Stimulated activated CD4-positive, alpha-beta T cell treated with anti-CD3 and anti-CD28 coated beads, Interleukin-1b, Interleukin-23, amount 100 ng/mL, for 48 hours (primary cell): ENCODE measurements at regions not wholly inside any gene's neighbourhood (a gene's known extent, or its start where the extent isn't known, plus 50 kb on each side); places are given as distances from the start of the nearest gene placed in this dataset.

Experiments used
- DNase-seq: peaks from one replicate; pipeline ENCODE4 v3.0.0-alpha.2; 2020

DNA sequence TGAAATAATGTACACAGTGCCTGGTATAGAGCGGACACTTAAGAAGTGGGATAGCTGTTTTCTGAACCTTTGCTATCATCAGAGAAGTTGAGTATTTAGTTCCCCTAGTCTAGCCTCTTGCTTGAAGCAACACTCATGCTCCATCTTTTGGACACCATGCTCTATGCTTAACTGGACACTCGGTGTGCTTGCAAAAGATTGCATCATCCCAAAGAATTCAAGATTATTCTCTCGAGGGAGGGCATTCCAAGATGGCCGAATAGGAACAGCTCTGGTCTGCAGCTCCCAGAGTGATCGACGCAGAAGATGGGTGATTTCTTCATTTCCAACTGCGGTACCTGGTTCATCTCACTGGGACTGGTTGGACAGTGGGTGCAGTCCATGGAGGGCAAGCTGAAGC, 143.9 kb upstream of the FSHR start:
- DNase-seq: no peak

DNA sequence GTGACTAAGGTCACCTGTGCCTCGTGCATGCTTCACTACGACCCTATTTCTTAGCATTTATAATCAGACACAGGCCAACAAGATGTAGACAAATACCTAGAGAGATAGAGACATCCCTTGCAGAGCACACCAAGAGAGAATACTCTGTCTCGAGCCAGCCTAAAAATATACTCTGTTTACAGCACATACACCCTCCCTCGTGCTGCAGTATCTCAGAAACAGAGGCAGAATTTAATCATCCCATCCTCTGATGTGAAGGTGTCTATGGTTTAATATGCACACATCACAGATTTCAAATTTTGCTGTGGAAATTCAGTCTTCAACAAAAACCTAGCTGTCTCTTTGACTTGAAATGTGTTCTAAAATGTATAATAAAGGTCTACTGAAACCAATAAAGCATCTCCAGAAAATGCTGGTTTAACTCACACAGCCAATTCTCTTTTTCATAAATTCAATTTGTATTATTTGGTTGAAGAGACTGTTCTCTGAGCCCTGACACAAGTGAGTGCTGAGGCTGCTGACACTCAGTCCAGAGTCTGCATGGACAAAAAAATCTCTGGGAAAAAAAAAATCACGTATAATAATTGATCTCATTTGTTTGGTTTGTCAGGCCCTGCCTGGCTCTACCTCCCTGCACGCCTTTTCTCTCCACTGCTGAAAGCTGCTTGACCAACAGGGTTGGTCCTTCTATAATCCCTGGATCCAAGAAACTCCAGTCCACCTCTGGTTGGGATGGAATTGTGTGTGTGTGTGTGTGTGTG, 142.0 kb upstream of the FSHR start:
- DNase-seq: no peak

DNA sequence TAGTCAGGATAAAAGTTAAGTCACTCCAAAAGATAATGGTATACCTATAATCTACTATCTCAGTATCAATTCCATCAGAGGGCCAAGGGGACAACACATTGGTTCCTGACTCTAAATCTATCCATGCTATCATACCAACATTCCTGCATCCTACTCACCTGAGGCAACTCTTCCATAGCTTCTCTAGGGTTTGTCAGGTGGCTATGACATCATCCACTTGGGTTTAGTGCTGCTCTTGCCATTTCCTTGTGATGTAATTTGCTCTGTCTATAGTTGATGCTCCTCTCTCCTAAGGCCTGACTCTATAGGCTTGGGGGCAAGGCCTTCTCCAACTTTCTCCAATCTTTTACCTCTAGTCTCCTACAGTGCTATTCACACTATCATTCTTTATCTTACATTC, 139.9 kb upstream of the FSHR start:
- DNase-seq: no peak

DNA sequence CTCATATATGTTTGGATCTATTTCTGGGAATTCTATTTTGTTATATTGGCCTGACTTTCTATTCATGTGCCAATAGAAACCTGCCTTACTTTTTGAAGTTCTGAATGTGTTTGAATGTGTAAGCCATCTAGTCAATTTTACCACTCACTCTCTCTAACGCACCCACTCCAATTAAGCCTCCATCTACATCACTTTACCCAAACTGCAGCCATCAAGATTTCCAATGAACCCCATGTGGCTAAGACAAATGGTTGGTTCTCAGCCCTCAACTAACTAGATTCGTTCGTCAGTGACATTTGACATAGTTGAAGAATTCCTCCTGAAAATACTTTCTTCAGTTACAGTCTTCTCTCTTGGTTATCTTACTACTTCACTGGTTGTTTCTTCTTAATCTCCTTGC, 137.3 kb upstream of the FSHR start:
- no peak for DNase-seq

DNA sequence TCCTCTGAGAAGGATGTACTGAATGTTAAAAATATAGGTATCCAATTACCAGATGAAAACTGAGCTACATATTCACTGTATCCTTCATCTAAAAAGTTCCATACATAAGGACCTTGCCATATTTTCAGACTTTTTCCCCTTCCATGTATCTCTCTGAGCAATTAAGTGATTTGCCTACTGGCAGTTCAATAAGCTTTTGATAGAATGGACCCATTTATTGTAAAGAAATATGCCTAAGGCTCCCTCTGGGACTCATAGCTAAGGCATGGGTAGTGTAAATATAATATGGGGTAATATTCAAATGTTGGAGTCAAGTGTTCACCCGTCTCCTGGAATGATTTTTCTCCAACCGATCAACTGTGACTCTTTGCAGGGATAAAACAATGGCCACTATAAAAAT, 135.4 kb upstream of the FSHR start:
- no peak for DNase-seq

DNA sequence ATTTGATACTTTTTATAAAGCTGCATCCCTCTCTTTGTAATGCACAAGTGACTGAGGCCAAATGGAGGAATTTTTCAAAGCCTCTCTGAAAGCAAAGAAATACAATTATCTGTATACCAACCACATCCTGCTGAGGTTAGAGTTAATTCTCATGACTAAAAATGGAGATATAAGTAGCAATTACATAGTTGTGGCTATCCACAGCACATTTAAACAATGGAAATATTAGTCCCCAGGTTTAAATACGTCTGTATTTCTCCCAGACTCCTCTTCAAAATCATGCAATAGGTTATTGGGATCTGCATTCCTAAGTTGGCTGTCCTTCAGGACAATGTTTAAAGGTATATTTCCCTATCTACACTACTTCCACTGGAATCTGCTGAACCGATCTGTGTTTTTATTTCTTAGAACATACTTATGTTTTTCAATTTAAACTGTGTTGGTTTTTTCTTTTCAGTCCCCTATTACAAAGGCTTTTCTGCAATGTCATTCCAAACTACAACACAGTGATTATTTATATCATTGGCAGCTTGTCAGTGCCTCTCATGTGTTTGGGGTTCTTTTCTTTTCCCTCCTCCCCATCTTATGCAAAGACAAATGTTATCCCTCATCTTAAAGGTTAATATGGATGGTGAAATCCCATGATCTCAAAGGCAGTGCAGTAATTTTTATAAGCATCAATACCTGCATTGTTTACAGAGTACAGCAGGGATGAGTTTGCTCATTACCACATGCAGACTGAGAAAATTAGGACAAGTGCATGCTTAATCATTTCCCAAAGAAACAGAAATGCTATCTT, 134.8 kb upstream of the FSHR start:
- DNase-seq: no peak

DNA sequence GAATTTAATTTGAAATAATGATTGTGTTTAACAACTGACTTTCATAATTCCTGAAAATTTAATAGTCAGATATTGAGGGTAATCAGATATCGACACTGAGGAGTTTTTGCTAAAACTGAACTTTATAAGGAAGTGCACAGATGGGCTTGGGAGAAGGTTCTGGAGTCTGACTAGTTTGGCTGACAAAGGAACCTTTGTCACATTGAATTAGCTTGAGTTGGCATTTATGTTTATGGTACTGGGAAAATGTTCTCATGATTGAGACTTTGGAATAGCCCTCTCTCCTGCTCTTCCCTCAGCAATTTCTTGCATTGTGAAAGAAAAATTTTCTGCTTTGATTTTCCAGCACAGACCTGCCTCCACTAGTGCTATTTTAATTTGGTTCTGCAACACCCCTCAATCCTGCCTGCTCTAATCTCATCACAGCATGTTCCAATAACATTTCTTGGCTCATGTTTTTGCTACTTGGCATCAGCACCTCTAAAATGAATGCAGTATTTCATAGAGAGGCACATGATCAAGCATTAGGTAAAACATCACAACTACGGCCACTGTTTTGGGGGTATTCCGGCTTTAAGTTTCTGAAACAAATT, 133.9 kb upstream of the FSHR start:
- DNase-seq: no peak

DNA sequence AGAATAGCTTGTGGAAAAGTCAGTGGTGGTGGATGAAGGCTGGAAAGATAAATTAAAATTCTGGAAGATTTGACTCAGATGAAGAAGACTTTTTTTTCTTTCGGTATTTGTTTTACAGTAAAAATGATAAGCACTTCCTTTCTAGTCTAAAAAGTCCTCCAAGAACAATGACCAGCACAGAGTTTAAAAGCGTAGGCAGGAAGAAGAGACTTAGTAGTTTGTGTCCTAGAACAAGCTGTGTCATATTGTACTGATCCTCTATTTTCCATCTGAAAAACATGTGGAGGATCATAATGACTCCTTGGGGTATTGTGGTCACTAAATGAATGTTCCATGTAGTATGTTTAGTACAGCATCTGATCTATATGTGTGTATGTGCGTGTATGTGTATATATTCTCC, 132.4 kb upstream of the FSHR start:
- DNase-seq: no peak

DNA sequence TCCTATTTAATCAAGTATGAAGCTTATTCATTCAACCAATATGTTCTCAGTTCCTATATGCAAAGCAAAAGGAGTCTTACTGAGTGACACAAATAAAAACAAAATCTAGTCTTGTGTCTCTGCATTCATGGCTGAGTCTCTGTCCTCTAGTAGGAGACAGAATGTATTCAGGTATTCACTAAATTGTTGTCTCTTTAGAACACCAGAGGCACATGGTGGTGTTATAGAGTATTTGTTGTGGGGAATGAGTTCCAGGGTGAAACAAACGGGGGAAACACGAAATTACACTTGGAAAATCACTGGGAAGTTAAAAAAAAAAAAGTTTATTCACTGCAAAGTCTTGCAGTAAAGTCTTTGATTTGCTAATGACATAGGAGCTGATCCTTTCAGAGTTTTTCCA, 131.7 kb upstream of the FSHR start:
- no peak for DNase-seq

DNA sequence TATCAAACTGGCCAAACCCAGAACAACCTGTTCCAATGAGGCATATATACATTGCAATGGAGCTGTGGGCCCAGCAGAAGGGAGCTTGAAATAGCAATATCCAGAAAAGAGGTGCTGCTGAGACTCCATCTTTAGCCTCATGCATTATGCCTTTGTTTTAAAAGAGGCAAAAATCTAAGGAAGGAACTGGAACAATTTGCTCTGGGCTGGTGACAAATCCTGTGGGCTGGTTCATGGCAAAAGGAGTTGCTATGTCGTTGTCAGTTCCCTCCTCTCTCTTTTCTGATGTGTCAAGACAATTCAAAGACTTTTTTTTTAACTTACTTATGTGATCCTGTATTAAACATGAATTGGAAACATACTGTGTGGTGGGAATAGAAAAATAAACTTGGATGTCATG, 124.2 kb upstream of the FSHR start:
- no peak for DNase-seq

DNA sequence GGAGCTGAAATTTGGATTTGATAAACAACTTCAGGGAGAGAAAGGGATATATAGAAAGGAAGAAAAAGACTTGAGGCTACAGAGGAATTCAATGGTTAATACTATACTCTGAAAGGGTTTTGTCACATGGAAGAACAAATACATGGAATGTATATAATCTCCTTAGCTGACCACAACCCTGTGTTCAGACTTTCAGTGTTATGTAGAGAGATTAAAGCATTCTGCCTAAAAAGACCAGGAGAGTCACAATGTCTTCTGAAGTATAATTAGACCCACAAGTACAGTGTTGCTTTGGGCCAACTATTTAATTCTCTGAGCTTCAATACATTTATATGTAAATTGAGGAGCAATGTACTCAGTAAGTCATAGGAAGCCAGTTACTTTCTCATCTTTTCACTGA, 123.8 kb upstream of the FSHR start:
- DNase-seq: no peak

DNA sequence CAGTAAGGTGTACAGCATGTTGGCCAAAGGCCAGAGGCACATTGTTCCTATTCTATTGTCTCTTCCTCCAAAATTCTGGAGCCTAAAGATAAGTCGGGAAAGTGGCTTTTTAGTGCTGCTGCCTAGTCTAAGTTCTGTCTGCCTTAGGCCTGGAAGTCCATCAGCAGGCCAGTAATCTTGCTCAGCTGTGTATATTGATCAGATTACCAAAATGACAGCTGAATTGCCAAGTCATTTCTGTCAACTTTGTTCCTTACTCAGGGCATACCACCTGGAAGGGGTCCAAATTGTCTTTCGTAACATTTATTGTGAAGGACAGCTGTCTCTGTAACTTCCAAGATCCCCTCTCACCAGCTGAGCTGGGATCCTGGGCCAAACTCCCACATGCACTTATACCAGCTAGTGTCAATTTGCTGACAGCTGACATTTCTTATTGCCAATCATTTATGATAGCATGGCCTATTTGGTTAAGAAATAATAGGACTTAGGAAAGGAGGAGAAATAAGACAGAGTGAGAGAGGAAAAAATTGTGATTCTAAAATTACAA, 116.8 kb upstream of the FSHR start:
- DNase-seq: no peak

DNA sequence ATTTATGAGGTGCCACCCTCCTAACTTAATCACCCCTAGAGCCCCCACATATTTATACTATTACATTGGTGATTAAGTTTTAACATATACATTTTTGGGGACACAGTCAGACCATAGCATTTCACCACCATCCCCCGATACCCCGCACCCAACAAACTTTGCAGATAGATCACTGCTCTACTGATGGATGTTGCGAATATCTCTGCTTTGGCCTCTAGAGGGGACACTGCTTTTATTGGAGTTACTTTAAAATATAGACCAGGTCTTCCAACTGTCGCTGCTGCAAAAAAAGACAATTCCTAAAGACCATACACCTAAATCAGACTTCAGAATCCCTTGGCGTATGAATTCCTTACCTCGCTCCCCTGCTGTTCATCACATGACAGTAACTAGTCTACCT, 115.8 kb upstream of the FSHR start:
- no peak for DNase-seq

DNA sequence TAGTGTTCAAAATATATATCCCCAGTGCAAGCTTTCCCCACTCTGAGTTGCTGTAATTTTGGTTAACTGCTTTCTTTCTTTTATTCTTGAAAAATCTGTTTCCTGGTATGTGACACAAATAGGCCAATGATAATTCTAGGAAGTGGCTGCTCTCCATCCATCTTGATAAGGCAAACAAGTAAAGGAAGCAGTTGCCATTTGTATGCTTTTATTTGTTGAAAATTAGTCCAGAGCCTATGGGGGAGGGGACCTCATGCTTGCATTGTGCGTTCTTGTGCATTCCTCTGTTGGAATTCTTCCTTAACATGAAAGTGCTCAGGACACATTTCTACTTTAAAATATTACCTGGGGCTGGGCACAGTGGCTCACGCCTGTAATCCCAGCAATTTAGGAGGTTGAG, 111.2 kb upstream of the FSHR start:
- DNase-seq: no peak

DNA sequence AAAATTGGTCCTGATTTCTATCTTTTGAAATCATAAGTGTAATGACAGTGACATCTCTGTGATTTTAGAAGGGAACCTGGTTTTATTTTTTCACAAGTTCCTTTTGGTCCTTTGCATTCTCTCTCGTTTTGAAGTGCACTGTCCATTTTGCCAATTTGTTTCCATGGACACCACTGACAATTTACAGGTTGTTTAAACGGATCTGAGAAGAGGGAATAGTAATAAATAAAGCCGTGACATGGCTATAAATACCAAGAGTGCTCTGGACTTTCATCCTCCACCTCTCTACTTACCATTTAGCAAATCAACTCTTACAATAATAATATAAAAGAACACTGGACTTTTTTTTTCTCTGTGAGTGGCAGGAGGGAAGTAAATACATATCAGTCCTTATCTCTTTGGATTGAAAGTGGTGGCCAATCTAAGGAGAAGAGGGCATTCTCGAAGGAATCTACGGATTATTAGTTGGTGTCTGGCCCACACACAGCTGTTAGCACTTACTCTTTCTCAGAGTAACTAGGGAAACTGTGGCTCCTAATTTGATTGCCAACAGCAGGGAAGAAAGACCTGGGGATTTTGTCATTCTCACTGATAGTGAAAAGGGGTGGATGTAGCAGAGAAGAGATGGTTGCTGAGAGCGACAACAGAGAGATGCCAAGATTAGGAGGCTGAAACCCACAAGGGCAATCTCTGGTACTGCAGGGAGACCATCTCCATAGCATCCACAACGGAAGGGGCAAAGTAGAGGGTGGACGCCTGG, 108.7 kb upstream of the FSHR start:
- no peak for DNase-seq

DNA sequence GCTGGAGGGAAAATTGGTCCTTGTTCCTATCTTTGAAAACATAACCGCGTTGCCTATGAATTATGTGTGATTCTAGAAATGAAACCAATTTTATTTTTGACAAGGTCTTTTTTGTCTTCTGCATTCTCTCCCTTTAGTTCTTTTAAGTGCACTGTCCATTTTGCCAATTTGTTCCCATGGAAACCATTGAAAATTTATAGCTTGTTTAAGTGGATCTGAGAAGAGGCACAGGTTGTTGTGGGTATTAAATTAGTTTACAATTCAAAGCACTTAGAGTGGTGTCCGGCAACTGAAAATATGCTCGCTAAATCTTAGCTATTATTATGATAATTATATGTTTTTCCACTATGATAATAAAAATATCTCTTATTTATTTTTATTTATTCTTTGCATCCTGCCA, 107.5 kb upstream of the FSHR start:
- no peak for DNase-seq

DNA sequence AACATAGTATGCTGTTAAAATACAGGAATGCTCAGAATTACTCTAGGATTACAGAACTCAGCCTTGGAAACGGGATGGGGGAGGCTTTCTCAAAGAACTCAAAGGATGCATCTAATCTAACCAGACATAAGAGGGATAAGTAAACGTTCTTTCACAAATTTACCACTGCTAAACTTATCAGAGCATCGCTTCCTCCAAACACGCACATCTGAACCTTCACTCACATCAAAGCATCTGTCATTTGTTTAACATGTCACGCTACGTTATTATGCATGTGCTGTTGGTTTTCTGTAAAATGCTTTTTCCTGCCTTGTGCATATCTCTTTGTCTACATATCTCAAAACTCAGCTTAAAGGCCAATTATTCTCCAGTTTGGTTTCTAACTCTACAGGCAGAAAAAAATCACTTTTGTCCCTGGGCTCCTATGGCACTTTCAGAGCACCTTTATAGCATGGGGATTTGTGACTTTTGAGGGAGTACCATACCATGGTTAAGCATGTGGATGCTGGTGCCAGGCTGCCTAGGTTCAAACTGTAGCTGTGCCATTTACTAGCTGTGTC, 106.7 kb upstream of the FSHR start:
- no peak for DNase-seq

DNA sequence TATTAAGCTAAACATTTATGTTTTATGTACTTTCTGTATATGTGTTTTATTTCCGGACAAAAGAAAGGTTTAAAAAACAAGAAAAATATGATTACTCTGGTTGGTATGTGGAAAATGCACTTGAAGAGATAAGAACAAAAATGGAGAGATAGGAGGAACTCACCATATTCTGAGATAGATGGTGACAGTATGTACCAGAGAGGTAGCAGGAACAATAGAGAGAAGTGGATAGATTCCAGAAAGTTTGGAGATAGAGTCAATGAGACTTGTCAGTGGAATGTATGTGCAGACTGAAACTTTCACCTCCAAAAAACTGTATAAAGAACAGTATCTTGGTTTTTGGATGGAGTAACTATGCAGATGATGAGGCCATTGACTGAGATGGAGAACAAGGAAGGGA, 105.6 kb upstream of the FSHR start:
- DNase-seq: no peak

DNA sequence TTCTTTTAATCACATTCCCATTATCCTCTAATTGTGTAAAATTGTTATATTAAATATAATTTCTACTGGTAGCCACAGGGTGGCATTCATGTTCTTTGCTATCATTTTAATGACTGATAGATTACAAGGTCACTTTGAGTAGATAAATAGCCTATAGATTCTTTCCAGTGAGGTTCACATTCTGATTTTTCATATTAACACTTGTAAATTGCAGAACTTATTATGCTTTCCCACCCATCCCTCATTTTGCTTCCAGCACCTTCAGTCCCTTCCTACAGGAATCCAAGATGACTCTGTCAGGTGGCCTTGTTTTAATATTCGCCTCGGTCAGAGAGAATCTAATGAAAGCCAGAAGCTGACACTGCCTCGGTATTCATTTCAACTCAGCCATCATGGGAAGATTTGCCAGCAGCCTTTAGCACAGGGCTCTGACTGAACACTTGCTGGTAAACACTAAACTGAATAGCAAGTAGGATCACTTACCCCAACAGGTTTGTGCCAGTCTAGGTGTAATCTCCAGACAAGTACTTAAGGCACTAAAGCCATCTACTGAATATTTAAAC, 101.2 kb upstream of the FSHR start:
- DNase-seq: no peak

DNA sequence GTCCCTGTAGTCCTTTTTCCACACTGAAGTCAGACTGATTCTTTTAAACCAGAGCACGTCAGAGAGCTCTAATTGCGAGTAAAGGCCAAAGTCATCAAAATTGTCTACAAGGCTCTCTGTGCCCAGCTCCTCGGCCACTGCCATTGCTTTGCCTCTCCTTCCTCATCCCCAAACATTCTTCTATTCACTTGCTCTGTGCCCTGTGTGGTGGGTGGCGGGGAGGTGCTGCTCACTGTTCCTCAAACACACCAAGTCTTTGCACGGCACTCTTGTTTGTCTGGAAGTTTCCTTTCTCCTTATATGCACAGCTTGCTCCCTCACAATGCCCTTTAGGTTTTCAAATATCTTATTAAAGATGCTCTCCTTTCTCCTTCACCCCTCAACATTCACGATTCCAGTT, 100.1 kb upstream of the FSHR start:
- DNase-seq: no peak

DNA sequence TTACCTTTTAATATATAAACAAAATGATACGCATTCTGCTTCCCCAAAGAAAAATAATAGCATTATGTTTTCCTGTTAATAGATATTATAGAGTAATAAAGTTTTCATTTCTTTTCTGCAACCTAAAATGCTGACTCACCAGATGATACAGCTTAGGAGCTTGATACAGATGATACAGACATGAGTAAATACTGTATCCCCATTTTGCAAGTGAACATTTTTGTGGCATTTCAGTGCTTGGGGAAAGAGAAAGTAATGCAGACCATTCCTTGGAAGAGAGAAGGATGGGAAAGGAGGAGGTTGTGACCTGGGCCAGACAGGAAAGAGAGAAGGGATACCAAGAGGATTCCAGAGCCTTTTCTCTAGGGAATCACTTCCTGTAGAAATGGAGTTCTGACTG, 97.5 kb upstream of the FSHR start:
- no peak for DNase-seq

DNA sequence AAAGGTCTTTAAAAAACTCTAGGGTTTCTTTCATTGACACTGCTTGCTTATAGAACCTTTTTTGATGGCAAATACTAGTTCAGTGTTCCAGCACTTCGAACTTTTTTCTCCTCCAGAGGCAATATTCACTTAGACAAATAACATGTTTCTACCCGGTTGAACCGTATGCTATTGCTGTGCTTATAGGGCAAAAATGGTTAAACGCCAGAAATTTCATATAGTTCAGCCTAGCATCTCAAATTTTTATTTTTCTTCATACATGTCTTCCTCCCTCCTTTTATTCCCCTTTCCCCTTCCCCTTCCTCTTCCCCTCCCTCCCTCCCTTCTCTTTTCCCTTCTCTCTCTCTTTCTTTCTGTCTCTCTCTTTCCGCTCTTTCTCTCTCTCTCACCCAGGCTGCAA, 96.9 kb upstream of the FSHR start:
- no peak for DNase-seq

DNA sequence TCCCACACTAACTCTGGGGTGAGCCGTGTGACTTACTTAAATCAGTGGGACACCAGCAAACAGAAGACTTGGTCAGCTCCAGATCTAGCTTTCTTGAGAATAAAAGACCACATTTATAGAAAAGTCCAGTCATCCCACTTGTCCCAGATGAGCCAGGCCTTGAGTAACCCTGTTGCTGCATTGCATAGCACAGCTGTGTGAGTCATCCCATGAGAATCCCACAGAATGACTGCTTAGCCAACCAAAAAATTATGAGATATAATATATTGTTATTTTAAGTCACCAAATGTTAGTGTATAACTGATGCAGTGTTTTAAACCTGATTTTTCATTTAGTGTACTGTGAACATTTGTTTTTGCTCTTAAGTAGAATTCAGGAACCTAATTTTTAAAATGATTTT, 94.2 kb upstream of the FSHR start:
- no peak for DNase-seq
